Calu3 (cell line): ENCODE measurements at regions not wholly inside any gene's neighbourhood (a gene's known extent, or its start where the extent isn't known, plus 50 kb on each side); places are given as distances from the start of the nearest gene placed in this dataset.

Experiments
- BruUV-seq: library from RNA; stranded (reverse); fragments of 400-500 nt; replicated peaks from 2 replicates; lab custom pipeline; 2021; lab: Mats Ljungman, UMichigan
- CTCF ChIA-PET: fragments of 300-600 bp; sonication (Branson Sonifier 250); formaldehyde crosslinking; loops from one replicate; lab custom pipeline; 2022; ENCODE audit warnings: antibody characterized with exemption; lab: Charles Lee
- DNase-seq: peaks from one replicate; pipeline ENCODE4 v3.0.0; 2022
- H3K27ac Mint-ChIP-seq: one replicate; pipeline ENCODE4 v1.8.0; 2022; ENCODE audit warnings: mixed read lengths; ENCODE audit not compliant: unreplicated experiment
- H3K27me3 Mint-ChIP-seq: one replicate; pipeline ENCODE4 v1.8.0; 2022; ENCODE audit warnings: mixed read lengths; ENCODE audit not compliant: unreplicated experiment
- H3K36me3 Mint-ChIP-seq: one replicate; pipeline ENCODE4 v1.8.0; 2022; ENCODE audit warnings: mild to moderate bottlenecking, moderate library complexity, mixed read lengths; ENCODE audit not compliant: insufficient read depth, unreplicated experiment
- H3K4me1 Mint-ChIP-seq: one replicate; pipeline ENCODE4 v1.8.0; 2022; ENCODE audit warnings: mild to moderate bottlenecking, low read depth, mixed read lengths; ENCODE audit not compliant: unreplicated experiment
- H3K4me3 Mint-ChIP-seq: one replicate; pipeline ENCODE4 v1.8.0; 2022; ENCODE audit warnings: mild to moderate bottlenecking, low read depth, moderate library complexity, mixed read lengths; ENCODE audit not compliant: unreplicated experiment
- H3K9me3 Mint-ChIP-seq: one replicate; pipeline ENCODE4 v1.8.0; 2022; ENCODE audit warnings: low read depth, mixed read lengths; ENCODE audit not compliant: unreplicated experiment
- CTCF ChIP-seq: fragments of 200-600 bp; IDR thresholded peaks from one replicate; pipeline ENCODE4 v1.8.0; 2022; ENCODE audit warnings: antibody characterized with exemption; ENCODE audit not compliant: unreplicated experiment
- intact Hi-C: fragments of 100-400 bp; cut with micrococcal nuclease; formaldehyde crosslinking; loops from one replicate; pipeline ENCODE4 v1.10.0; 2022; ENCODE audit not compliant: unreplicated experiment

- H3K4me1 Mint-ChIP-seq, result no peaks in the 10 kb centered on the region
- no peak for TF ChIP-seq CTCF
- H3K36me3 Mint-ChIP-seq, result no peaks in the 10 kb centered on the region
- no peak overlapping the region for H3K4me3 Mint-ChIP-seq
- peaks cover 3% of the 10 kb centered on the region for H3K9me3 Mint-ChIP-seq
- H3K27ac Mint-ChIP-seq, result no peak overlapping the region
- intact Hi-C loops, result no loop called here
- no TSS peak for BruUV-seq
- H3K27me3 Mint-ChIP-seq, result peaks cover 91% of the 10 kb centered on the region
- no peak for DNase-seq
- CTCF ChIA-PET, result interaction anchor here (0.9 kb wide), 1 partner anchor 150 kb away, joined by 3 read pairs; no protein-coding TSS in a partner anchor
Measured at GRCh38 chr15:77783636-77784035, 150.9 kb upstream of the LINGO1 start.

- no TSS peak for BruUV-seq
- H3K27me3 Mint-ChIP-seq, result peaks cover 91% of the 10 kb centered on the region
- H3K4me1 Mint-ChIP-seq, result no peaks in the 10 kb centered on the region
- intact Hi-C loops, result no loop called here
- H3K36me3 Mint-ChIP-seq, result no peaks in the 10 kb centered on the region
- DNase-seq, result no peak
- no peak for TF ChIP-seq CTCF
- CTCF ChIA-PET, result no interaction called here
- no peak overlapping the region for H3K4me3 Mint-ChIP-seq
- H3K9me3 Mint-ChIP-seq, result peaks cover 3% of the 10 kb centered on the region
- no peak overlapping the region for H3K27ac Mint-ChIP-seq
Measured at GRCh38 chr15:77782691-77783090, 150.0 kb upstream of the LINGO1 start.

- H3K27ac Mint-ChIP-seq, result no peak overlapping the region
- H3K27me3 Mint-ChIP-seq, result peaks cover 91% of the 10 kb centered on the region
- no peaks in the 10 kb centered on the region for H3K4me1 Mint-ChIP-seq
- no peak for DNase-seq
- no peak for TF ChIP-seq CTCF
- peaks cover 3% of the 10 kb centered on the region for H3K9me3 Mint-ChIP-seq
- no peak overlapping the region for H3K4me3 Mint-ChIP-seq
- no TSS peak for BruUV-seq
- CTCF ChIA-PET, result no interaction called here
- no peaks in the 10 kb centered on the region for H3K36me3 Mint-ChIP-seq
- intact Hi-C loops, result no loop called here
Measured at GRCh38 chr15:77781946-77782240, 149.2 kb upstream of the LINGO1 start.

GRCh38 chr15:77781151-77781945, 148.6 kb upstream of the LINGO1 start:
- BruUV-seq, result no TSS peak
- Mint-ChIP-seq H3K36me3 (no peaks in the 10 kb centered on the region), H3K27ac (no peak overlapping the region), H3K9me3 (peaks cover 3% of the 10 kb centered on the region), H3K4me3 (no peak overlapping the region), H3K27me3 (peaks cover 91% of the 10 kb centered on the region), H3K4me1 (no peaks in the 10 kb centered on the region)
- no peak for TF ChIP-seq CTCF
- DNase-seq, result no peak
- intact Hi-C loops, result no loop called here
- CTCF ChIA-PET, result no interaction called here
